NOMO-1 treated with dmso at 0.1 percent for 144 hours (cell line): ENCODE measurements at regions not wholly inside any gene's neighbourhood (a gene's known extent, or its start where the extent isn't known, plus 50 kb on each side); places are given as distances from the start of the nearest gene placed in this dataset.

Experiments
- DNase-seq: peaks from one replicate; lab custom pipeline; 2025; ENCODE audit not compliant: unreplicated experiment; lab: John Stamatoyannopoulos, UW

DNA sequence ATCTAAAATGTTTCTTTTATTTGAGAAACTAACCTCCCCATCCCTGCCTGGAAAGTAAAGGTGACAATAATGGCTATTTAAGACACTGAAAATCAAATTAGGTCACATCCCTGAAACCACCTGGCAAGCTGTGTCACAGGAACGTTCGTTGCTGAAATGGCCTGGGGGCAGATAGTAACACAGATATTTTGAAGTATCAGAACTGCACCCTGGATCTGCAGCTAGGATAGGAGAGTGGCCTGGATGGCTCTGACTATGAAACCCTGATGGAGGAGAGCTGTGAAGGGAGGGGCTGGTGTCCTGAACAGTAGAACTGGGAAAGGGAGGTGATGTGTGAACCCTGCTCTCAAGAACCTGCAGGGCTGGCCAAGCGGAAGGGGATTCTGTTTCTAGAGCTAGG, 648.3 kb upstream of the CFAP20DC start:
- no peak for DNase-seq

DNA sequence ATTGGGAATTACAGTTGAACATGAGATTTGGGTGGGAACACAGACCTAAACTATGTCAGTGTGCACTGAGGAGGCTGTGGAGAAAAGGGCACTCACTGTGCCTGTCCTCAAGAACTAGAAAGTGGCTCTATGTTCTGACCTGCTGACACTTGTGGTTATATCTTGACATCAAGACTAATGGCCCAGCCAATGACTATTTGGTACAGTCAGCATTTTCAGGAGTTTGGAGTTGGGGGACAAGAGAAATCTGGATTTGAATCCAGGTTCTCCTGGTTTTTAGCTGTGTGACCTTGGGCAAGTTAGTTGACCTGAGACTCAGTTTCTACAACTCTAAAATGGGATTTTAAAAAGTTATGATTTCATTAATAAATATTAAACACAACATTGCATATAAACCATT, 647.0 kb upstream of the CFAP20DC start:
- DNase-seq, result no peak

DNA sequence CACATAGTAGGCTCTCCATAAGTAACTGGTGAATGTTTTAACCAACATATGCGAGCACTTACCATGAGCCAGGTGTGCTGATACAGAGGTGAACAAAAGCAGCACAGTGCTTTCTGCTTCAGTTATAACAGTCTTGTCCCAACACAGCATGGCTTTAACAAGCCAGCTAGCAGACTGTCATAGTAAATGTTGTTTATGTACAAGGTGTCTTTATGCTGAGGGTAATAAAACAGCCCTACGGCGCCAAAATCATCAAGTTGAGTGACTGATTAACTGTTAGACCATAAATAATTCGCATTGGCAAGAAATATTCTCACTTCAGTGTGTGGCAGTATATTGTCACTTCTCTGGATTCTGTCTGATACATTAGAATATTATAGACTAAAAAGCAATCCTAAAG, 646.0 kb upstream of the CFAP20DC start:
- DNase-seq, result no peak

DNA sequence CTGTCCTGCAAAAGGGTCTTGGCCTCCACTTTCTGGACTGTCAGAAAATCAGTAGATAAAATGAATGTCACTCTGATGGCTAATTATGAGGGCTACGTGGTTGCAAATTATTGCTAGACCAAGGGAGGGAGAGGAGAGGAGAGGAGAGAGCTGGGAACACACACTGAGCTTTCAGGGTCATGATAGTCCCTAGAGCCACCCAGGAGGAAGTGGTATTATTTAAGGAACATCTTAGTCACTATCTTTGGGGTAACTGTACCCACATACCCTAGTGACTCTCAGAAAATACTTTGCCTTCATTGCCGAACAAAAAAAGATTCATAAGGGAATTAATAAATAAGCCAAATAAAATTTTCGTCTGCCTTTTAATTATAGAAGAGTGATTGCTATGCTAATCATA, 642.3 kb upstream of the CFAP20DC start:
- DNase-seq, result peak; percentile 28

DNA sequence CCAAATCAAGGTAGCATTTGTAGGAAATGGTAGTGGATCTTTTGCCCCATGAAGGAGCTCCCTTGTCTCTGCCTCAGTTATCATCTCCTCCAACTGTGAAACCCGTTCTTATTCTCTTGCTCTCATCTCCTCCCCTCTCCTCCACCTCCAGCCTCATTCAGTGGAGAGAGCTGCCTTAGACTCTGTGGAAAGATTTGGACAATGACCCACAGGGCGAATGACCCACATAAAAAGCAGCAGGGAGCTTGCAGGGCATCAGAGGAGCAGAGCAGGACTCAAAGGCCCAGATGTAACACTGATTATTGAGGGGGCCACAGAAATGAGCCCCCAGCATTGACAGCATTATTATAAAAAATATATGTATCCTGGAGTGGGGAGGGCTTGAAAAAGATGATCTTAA, 641.1 kb upstream of the CFAP20DC start:
- no peak for DNase-seq

DNA sequence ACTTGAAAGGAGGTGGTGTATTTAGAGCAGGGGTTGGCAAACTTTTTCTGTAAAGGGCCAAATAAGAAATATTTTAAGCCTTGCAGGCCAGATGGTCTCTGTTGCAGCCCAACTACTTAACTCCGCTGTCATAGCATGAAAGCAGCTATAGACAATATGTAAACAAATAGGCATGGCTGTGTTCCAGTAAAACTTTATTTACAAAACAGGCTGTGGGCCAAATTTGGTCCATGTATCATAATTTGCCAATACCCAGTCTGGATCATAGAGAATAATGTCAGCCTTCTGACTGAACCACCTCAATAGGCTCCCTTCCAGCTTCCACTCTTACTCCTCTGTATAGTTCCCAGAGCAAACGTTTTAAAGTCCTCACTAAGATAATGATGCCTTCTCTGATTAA, 638.8 kb upstream of the CFAP20DC start:
- no peak for DNase-seq

DNA sequence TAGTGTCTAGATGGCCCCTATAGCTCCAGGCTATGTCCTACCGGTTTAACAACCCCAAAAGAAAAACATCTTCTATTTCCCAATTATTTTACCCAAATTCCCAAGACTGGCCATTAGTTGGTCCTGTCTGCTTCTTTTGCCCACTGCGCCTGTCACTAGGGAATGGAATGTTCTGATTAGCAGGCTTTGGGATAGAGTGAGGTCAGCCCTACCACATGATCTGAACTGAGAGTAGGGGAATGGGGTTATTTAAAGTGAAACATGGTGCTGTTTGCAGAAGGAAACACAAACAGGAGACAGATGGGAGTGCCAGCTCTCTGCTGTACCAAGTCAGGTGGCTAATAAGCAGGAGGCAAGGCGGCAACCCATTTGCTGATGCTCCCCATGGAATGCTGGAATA, 635.6 kb upstream of the CFAP20DC start:
- no peak for DNase-seq

DNA sequence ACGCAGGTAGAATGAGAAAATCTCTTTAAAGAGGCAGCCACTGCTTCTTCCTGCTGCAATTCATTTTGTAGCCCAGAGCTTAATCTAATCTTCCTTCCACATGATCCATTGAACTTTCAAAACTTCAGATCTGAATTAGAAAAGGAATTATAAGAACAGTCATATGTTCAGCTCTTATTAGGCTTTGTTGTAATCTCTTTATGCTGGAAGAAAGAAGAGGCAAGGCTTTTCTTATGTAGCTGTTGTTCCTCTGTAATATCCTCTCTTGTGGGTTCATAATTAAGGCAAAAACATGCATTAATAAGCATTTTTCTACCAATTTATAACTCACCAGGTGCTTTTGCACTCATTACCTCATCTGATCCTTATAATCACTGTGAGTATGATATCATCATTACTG, 634.9 kb upstream of the CFAP20DC start:
- no peak for DNase-seq

DNA sequence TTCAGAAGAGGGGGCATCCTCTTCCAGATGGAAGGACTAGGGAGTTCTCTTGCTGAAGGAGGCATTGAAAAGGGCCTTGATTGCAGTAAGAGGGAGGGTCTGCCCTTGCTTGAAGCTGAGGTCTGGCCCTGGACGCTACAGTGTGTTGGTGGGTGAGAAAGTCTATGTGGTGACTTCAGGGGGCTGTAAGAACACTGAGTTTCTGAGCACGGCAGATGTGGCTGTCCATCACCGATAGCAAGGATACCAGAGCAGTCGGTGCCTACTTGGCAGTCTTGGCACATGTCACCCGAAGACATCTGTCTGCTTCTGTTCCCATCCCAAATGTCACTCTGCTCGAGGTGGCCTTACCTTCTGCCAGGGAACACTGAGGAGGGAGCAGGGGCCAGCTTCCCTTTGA, 631.1 kb upstream of the CFAP20DC start:
- DNase-seq, result no peak

DNA sequence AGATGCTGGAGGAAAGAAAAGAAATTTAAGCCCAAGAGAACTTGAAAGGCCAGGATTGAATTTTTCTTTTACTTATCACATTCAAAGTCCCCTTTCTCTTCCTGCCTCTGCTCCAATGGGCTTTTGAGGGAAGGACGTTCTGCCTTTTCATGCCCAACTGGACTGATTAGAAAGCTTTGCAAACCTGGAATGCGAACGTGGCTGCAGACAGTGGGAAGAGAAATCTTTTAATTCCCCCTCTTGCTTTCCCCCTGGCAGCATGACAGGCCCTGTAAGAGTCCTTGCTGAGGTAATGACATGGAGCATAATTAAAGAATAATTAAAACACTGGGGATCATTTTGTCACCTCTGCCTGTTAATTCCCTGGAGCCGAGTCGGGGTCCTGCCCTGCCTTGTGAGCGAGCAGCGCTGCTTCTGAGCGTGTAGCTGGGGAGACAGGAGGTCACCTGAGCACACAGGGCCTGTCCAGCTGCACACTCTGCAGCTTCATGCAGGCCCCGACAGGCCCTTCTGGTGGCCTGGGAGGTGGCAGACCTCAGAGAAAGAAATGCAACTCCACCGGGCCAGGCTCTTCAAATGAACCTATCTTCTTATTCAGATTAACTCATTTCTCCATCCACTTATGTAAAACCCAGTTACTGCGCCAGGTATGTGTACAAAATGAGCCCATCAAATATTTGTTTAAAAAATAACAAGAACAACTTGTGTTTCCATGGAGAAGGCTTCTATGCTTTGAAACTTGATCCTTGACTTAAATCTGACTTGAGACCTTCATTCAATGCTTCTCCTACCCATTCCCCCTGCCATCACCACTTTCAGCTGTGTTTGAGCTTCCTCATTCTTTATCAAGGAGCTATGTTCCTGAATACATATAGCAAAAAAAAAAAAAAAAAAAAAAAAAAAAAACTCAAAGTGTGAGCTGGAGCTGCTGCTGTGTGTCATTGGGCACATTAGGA, 628.2 kb upstream of the CFAP20DC start:
- DNase-seq, result no peak

DNA sequence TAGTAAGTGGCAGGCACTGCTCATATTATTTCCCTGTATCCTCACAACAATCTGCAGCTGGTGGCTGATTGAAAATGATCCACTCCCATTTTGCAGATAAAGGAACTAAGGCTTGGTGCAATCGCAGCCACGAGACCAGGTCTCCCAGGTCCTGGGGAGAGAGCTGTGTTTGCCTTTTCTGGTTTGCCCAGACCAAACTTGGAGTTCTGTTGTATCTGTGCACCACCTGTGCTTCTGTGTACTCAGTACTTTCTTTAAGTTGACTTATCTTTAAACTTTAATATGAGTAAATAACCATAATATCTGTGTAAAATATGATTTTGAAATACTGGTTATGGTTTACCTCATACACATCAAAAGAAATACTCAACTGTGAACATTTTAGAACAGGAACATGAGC, 625.7 kb upstream of the CFAP20DC start:
- DNase-seq, result no peak

DNA sequence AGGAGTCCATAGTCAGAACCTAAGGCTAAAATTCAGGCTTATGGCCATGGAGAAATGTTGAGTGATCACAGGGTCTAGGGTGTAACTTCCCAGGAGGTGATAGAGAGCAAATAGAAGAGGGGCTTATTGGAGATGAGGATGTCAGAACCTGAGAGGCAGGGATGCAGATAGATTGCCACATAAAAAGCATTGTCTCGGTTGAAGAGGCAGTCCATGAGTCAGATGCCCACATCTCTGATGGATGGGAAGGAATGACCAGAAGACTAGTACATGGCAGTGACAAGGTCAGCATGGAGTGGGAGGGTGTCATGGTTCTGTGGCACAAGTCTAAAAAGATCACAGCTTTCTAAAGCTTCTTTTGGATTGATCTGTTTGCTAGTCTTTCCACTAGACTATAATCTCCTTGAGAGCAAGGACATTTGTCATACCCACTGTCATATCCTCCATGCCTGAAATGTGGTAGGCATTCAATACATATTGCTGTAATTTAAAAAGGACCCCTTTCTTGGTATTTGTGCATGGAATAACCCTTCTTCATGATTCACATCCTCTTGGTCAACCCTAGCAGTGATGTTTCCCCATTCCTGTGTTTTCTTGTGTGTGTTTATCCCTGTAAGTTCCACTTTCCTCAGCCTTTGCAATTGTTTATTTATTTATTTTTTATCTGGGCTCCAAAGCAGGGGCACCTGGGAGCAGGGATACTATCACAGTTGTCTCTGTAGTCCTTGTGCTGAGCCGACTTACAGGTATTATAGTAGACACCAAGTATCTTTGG, 613.4 kb upstream of the CFAP20DC start:
- DNase-seq, result no peak

DNA sequence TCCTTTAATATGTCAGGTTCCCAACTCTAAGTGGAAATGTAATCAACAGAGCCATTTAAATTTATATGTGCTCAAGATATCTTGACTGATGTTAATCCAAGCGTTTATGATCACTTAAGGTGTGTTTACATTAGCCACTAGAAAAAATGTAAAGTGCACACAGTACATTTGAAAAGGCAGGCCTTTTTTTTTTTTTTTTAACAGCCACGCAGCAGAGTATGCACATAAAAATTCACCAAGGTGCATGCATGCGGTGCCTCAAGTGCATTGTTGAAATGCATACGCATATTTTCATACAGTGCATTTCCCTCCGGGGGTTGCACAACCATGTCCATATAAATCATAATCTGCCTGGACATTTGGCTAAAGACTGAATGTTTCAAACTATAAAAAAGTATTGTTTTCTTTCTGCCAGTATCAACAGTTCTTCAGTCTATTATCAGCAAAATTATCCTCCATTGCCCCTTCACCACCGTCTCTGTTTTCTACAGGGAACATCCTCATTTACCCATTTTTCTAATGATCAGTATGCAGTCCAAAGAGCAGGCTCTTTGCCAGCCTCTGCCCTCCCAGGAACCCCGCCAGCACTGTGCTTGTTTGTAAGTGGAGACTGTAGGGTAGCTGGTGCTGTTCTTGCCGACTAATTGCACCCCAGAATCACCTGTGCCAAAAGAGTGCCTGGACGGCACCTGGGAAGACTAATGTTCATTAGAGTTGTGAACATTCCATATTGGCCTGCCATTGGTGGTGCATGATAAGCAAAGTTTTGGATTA, 611.2 kb upstream of the CFAP20DC start:
- no peak for DNase-seq

DNA sequence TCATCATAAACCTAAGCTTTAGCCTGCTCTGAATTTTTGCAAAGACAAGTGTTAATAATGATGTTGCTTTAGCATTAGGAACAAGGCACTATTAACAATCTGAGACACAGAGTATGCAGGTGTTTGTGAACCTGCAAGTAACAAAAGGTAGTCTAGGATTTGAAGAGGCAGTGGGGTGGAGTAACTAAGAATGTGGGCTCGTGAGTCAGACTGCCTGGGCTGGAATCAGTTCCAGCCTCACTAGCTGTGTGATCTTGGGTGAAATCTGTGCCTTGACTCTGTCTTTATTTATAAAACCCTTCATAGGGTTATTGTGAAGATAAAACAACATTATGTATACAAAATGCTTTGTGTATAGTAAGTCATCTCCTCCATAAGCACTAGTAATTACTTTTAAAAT, 610.6 kb upstream of the CFAP20DC start:
- DNase-seq, result no peak

DNA sequence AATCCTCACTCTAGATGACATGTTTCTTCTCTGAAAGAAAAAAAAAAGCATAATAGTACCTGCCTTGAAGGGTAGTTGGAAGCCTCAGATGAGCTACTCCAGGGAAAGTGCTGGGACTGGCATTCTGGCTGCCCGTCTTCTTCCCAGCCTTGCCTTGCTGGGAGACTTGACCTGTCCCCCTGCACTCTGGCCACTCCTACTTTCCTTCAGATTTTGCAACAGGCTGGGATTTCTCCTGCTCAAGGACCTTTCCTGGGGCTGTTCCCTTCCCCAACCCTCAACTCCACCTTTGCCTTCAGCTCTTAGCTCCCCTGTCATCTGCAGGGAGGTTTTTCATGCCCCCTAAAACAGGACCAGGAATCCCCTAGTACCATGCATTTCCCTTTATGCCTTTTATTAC, 609.9 kb upstream of the CFAP20DC start:
- DNase-seq, result no peak

DNA sequence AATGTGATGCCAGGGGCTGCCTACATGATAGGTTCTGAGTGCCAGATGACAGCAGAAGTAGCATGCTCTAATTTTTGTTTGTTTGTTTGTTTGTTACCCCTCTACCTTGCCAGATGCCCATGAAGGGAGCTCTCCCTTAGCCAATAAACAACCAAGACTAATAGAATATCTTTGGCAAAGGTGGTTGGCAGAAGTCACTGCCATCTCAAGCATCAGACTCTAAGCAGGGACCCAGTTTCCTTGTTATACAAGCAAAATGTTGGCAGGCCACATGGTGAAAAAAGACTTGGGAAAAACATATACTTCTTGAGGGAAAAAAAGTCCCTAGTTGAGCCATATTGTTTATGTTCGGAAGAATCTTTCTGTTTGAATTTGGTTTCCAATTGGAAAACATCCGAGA, 609.0 kb upstream of the CFAP20DC start:
- no peak for DNase-seq

DNA sequence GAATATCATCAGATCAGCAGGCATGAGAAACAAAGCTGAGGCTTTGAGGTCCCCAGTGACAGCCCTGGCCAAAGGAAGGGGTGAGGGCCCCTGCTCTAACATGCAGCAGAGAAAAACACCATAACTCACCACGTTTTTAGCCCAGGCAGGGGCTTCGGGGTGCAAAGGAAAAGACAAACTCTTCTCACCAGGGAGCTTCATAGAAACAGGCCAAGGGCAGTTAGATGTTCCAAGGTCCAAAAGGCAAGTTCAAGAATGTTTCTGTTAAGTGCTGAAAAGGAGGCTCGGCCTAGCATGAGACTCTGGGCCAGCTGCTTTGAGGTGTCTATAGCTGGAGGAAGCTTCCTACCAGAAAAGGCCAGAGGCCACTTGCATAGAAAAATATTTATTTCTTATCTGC, 608.4 kb upstream of the CFAP20DC start:
- no peak for DNase-seq

DNA sequence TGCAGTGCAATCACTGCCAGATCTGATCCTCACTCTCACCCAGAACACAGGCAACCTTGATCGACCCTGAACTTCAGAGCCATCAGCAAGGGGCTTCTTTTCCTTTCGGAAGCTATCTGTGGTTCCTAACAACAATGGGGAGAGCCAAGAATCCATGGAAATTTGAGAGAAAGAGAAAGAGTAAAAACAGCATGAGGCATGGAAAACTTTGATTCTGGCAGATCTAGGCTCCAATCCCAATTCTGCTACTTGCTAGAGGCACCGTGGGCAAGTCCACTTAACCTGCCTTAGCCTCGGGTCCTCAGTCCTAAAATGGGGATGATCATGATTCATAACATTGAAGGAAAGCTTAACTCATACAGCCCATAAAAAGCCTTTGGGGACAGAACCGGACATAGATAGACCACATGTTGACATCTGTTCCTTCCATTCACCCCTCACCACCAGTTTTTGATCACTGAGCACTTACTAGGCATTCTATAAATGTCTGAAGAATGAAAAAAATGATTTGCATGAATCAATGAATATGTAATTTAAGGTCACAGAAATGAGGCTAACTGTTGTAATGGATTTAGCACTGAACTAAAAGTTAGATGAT, 605.7 kb upstream of the CFAP20DC start:
- no peak for DNase-seq

DNA sequence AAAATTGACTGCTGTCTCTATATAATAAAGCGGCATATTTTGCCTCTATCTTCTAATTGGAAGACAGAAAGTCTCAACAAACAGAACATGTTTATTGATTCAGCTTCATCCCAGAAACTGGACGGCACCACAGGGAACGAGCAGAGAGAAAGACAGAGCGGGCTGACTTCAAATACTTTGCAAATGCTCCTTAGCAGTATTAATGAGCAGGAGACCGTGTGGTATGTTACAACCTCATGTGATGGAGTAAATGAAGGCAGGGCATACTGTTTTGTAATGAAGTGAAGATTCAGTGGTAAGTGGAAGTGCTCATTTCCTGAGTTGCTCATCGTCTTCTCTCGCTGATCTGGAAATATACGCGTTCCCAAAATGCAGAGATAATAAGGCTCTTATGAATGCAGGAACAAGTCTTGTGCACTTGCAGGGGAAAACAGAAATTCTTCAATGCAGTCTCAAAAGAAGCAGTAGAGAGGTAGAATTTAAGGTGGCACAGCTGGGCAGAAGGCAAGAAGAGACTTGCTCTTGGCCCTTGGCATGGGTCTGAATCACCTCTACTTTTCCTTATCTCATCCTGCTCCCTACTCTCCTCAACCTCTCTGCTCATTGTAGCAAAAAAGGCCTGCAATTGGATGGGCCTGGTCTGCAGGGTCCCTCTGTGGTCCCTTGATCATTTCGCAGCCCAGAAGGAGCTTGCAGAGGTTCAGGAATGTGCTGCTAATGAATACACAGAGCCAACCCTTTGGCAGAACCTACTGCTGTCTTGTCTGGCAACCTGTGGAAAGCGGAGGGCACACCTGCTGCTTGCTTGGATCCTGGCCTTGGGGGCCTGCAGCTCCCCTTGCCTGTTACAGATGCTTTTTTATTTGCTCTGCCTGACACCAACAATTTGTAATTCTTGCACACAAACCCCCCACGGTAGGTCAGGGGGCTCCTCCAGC, 604.9 kb upstream of the CFAP20DC start:
- peak; percentile 5 for DNase-seq

DNA sequence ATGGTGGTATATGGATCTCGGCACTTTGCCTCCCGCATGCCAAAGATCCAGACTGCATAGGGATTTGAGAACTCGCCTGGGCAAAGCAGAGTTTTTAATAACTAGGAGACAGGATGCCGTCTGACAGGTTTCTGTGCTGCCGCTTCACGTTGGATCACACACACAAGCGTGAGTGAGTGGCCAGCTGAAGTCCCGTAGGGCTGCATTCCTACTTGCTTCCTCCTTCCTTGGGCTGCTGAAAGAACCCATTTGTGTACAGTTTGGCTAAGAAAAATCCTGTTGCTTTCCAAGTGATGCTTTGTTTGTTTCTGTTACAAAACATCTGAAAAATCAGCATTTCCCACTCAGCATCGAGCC, 604.3 kb upstream of the CFAP20DC start:
- DNase-seq, result no peak
